A549 (cell line): ENCODE measurements at regions not wholly inside any gene's neighbourhood (a gene's known extent, or its start where the extent isn't known, plus 50 kb on each side); places are given as distances from the start of the nearest gene placed in this dataset.

Source experiments
- ATAC-seq, 2 experiments: fragments of 200-7000 bp in 1 of 2; fragments of >200 bp in 1 of 2; cut with Nextera tagmentation in 1 of 2; cut with Tn5 transposase in 1 of 2; 3 replicates each; pipeline versions ENCODE4 v1.8.0 to v1.9.1; 2018 to 2020; ENCODE audit warnings: mild to moderate bottlenecking in 1 of 2, moderate library complexity in 1 of 2
- CTCF ChIA-PET: fragments of 300-600 bp; sonication (Branson Sonifier 250); formaldehyde crosslinking; extraction: SDS; loops from one replicate; lab custom pipeline; 2021; ENCODE audit warnings: antibody characterized with exemption, inconsistent platforms; lab: Yijun Ruan, JAX
- POLR2A ChIA-PET: fragments of 350-600 bp; formaldehyde crosslinking; extraction: SDS; loops from one replicate; lab custom pipeline; 2021; ENCODE audit warnings: antibody characterized with exemption, inconsistent platforms; lab: Yijun Ruan, JAX
- DNase-seq, 2 experiments: peaks; one replicate each; pipeline versions ENCODE4 v3.0.0 to v3.0.0-alpha.2; 2011 to 2016; ENCODE audit warnings: low read depth in 1 of 2, low spot score in 1 of 2
- FAIRE-seq: peaks from 2 replicates; lab custom pipeline; 2011; peaks lifted over from hg19 to GRCh38; lab: Jason Lieb, UNC
- H3K27ac ChIP-seq, 2 experiments: fragments of >200 bp; sonication (Bioruptor Twin); formaldehyde crosslinking; 3 replicates each; pipeline ENCODE4 v1.5.1; 2016 to 2017
- H3K4me1 ChIP-seq: fragments of >200 bp; sonication (Bioruptor Twin); formaldehyde crosslinking; 3 replicates; pipeline ENCODE4 v1.6.1; 2016
- H3K4me2 ChIP-seq: fragments of >200 bp; sonication (Bioruptor Twin); formaldehyde crosslinking; 3 replicates; pipeline ENCODE4 v1.6.1; 2016
- H3K4me3 ChIP-seq: fragments of >200 bp; sonication (Bioruptor Twin); formaldehyde crosslinking; 3 replicates; pipeline ENCODE4 v1.5.1; 2016
- H3K9me3 ChIP-seq: fragments of >200 bp; sonication (Bioruptor Twin); formaldehyde crosslinking; 3 replicates; pipeline ENCODE4 v1.6.1; 2016
- BHLHE40 ChIP-seq: IDR thresholded peaks from 2 replicates; pipeline ENCODE4 v1.6.1; 2012; ENCODE audit warnings: low read depth, low read length, inconsistent platforms
- CEBPB ChIP-seq, 2 experiments: fragments of >200 bp in 1 of 2; sonication (Bioruptor Twin) in 1 of 2; formaldehyde crosslinking in 1 of 2; IDR thresholded peaks; 2 replicates each; pipeline ENCODE4 v1.6.1; 2012 to 2016
- CHD2 ChIP-seq: fragments of 150-350 bp; IDR thresholded peaks from 2 replicates; pipeline ENCODE4 v1.6.1; 2014; ENCODE audit warnings: low read length; ENCODE audit not compliant: partially characterized antibody
- CHD4 ChIP-seq: fragments of 200-600 bp; sonication (generic); IDR thresholded peaks from 2 replicates; pipeline ENCODE4 v1.6.1; 2016; ENCODE audit warnings: antibody characterized with exemption, mild to moderate bottlenecking, borderline replicate concordance
- EHF ChIP-seq: fragments of 250-450 bp; sonication (Bioruptor Pico); IDR thresholded peaks from 2 replicates; pipeline ENCODE4 v1.5.0; 2020; ENCODE audit warnings: mild to moderate bottlenecking
- EHMT2 ChIP-seq: fragments of 200-600 bp; sonication (generic); IDR thresholded peaks from 2 replicates; pipeline ENCODE4 v1.6.1; 2016; ENCODE audit warnings: antibody characterized with exemption, low read depth, mild to moderate bottlenecking, moderate library complexity
- ESRRA ChIP-seq: fragments of 150-350 bp; IDR thresholded peaks from 2 replicates; pipeline ENCODE4 v1.6.1; 2014; ENCODE audit warnings: mild to moderate bottlenecking, low read length, borderline replicate concordance
- FOSB ChIP-seq: fragments of 250-450 bp; sonication (Bioruptor Pico); IDR thresholded peaks from 2 replicates; pipeline ENCODE4 v1.5.0; 2020; ENCODE audit warnings: mild to moderate bottlenecking, moderate library complexity
- FOSL2 ChIP-seq, 2 experiments: fragments of 450-650 bp in 1 of 2; fragments of >200 bp in 1 of 2; sonication (Bioruptor Twin) in 1 of 2; formaldehyde crosslinking; IDR thresholded peaks; 2 replicates each; pipeline versions ENCODE4 v1.5.0 to v1.6.1; 2016 to 2020; ENCODE audit warnings: mild to moderate bottlenecking in 1 of 2, moderate library complexity in 1 of 2
- HOXA7 ChIP-seq: fragments of 250-450 bp; sonication (Bioruptor Pico); IDR thresholded peaks from 2 replicates; pipeline ENCODE4 v1.5.0; 2020; ENCODE audit warnings: mild to moderate bottlenecking, moderate library complexity
- HOXB13 ChIP-seq: fragments of 250-450 bp; sonication (Bioruptor Pico); IDR thresholded peaks from 2 replicates; pipeline ENCODE4 v1.5.0; 2020; ENCODE audit warnings: low read depth, mild to moderate bottlenecking, moderate library complexity
- HOXB5 ChIP-seq: fragments of 250-450 bp; sonication (Bioruptor Pico); IDR thresholded peaks from 2 replicates; pipeline ENCODE4 v1.5.0; 2020; ENCODE audit warnings: mild to moderate bottlenecking, moderate library complexity
- JUN ChIP-seq, 2 experiments: fragments of >200 bp; sonication (Bioruptor Twin); formaldehyde crosslinking; IDR thresholded peaks; 2 replicates in 1 of 2; 3 replicates in 1 of 2; pipeline ENCODE4 v1.6.1; 2016 to 2017
- JUNB ChIP-seq: fragments of >200 bp; sonication (Bioruptor Twin); formaldehyde crosslinking; IDR thresholded peaks from 2 replicates; pipeline ENCODE4 v1.6.1; 2016
- KDM1A ChIP-seq: fragments of 200-600 bp; sonication (generic); IDR thresholded peaks from 2 replicates; pipeline ENCODE4 v1.6.1; 2016; ENCODE audit warnings: low read depth, mild to moderate bottlenecking
- KDM5A ChIP-seq: fragments of 200-600 bp; sonication (generic); IDR thresholded peaks from 2 replicates; pipeline ENCODE4 v1.6.1; 2016; ENCODE audit warnings: antibody characterized with exemption, mild to moderate bottlenecking
- MAZ ChIP-seq: fragments of 150-350 bp; IDR thresholded peaks from 2 replicates; pipeline ENCODE4 v1.6.1; 2014; ENCODE audit warnings: antibody characterized with exemption, low read depth, low read length, borderline replicate concordance
- MYC ChIP-seq: IDR thresholded peaks from 2 replicates; pipeline ENCODE4 v1.6.1; 2012; ENCODE audit warnings: mild to moderate bottlenecking, inconsistent platforms, low read length, improper control_type of control experiment, borderline replicate concordance
- NR3C1 ChIP-seq: fragments of >200 bp; sonication (Bioruptor Twin); formaldehyde crosslinking; IDR thresholded peaks from 3 replicates; pipeline ENCODE4 v1.6.1; 2017
- PHF8 ChIP-seq: fragments of 200-600 bp; sonication (generic); IDR thresholded peaks from 2 replicates; pipeline ENCODE4 v1.6.1; 2016; ENCODE audit warnings: low read depth, mild to moderate bottlenecking, antibody characterized with exemption, moderate library complexity, borderline replicate concordance
- POLR2A ChIP-seq: IDR thresholded peaks from 2 replicates; pipeline ENCODE4 v1.6.1; 2012; ENCODE audit warnings: mild to moderate bottlenecking, low read length
- POLR2AphosphoS2 ChIP-seq: conservative IDR thresholded peaks from 2 replicates; pipeline ENCODE4 v1.6.1; 2012; ENCODE audit warnings: low read length, improper control_type of control experiment, inconsistent platforms
- RARB ChIP-seq: fragments of 250-450 bp; sonication (Bioruptor Pico); IDR thresholded peaks from 2 replicates; pipeline ENCODE4 v1.8.0; 2021; ENCODE audit warnings: mild to moderate bottlenecking, moderate library complexity
- RFX5 ChIP-seq: fragments of 450-650 bp; IDR thresholded peaks from 2 replicates; pipeline ENCODE4 v1.7.1; 2014; ENCODE audit warnings: antibody characterized with exemption, mild to moderate bottlenecking, moderate library complexity
- SREBF2 ChIP-seq: fragments of 450-650 bp; IDR thresholded peaks from 2 replicates; pipeline ENCODE4 v1.6.1; 2014; ENCODE audit warnings: mild to moderate bottlenecking, moderate library complexity
- ZC3H11A ChIP-seq: fragments of 450-650 bp; IDR thresholded peaks from 2 replicates; pipeline ENCODE4 v1.6.1; 2014; ENCODE audit warnings: antibody characterized with exemption, mild to moderate bottlenecking
- ZNF302 ChIP-seq: fragments of 250-450 bp; sonication (Bioruptor Pico); IDR thresholded peaks from 2 replicates; pipeline ENCODE4 v1.9.0; 2021; ENCODE audit warnings: inconsistent platforms, mild to moderate bottlenecking, moderate library complexity
- WGBS: methylation state at CpG from one replicate; pipeline ENCODE4 v1.1.6; 2017; ENCODE audit errors: missing lambda C conversion rate; 5-methylcytosine and 5-hydroxymethylcytosine counted together
- TF ChIP-seq, protein P1 (sequence below): fragments of >200 bp; sonication (Bioruptor Twin); formaldehyde crosslinking; IDR thresholded peaks from 3 replicates; pipeline ENCODE4 v1.6.1; 2016
- TF ChIP-seq, protein P2 (sequence below): IDR thresholded peaks from 2 replicates; pipeline ENCODE4 v1.6.1; 2012; ENCODE audit warnings: low read depth, borderline replicate concordance
- TF ChIP-seq, protein P3 (sequence below): IDR thresholded peaks from 2 replicates; pipeline ENCODE4 v1.6.1; 2012
- TF ChIP-seq, protein P4 (sequence below): fragments of 200-600 bp; sonication (generic); IDR thresholded peaks from 2 replicates; pipeline ENCODE4 v1.6.1; 2016; ENCODE audit warnings: antibody characterized with exemption, mild to moderate bottlenecking, moderate library complexity

DNA sequence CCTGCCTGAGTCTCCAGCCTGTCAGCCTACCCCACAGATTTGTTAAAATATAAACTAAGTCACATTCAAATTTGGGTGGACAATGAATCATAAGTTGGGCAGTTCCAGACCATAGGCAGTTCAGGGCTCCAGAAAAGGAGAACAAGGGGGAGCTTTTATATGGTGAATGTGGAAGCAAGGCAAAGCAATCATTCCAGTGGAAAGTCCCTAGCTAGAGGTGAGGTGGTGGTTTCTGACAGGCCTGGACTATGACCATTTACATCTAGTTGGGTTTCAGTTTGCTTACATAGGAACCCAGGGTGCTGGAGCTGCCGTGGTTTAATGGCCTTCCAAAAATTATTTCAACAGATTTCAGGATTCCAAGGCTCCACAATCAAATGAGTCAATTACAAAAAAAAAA, 207.3 kb downstream of the AEBP2 start (continued):
- TF ChIP-seq MYC = no peak
- TF ChIP-seq, protein P1, sequence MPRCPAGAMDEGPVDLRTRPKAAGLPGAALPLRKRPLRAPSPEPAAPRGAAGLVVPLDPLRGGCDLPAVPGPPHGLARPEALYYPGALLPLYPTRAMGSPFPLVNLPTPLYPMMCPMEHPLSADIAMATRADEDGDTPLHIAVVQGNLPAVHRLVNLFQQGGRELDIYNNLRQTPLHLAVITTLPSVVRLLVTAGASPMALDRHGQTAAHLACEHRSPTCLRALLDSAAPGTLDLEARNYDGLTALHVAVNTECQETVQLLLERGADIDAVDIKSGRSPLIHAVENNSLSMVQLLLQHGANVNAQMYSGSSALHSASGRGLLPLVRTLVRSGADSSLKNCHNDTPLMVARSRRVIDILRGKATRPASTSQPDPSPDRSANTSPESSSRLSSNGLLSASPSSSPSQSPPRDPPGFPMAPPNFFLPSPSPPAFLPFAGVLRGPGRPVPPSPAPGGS = no peak

DNA sequence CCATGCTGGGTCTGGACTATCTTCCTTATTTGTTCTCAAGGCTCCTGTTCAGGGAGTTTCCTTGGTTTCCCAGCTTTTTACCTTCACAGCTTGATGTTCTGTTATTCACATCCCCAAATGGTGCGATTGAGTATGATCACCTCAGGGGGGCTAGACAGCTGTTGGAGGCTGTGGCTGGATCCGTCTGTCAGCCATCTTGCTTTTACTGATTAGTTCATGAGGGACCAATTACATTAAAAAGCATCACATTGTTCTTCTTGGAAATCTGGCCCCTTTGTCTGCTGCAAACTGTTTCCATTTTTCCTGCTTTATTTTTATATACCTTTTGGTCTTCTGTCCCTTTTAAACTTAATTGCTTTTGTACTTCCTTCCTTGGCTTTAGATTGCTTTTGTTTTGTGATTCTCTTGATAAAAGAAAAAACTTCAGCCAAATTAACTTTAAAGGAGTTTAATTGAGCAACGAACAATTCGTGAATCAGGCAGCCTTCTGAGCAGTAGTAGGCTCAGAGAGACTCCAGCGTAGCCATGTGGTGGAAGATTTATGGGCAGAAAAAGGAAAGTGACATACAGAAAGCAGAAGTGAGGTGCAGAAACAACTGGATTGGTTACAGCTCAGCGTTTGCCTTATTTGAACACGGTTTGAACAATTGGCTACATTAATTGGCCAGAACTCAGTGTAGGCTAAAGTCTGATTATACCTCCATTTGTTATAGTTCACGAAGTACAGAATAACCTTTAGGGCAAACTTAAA, 208.7 kb downstream of the AEBP2 start:
- POLR2A ChIA-PET = no interaction called here
- no peaks in the 10 kb centered on the region for H3K9me3 ChIP-seq
- CTCF ChIA-PET = no interaction called here
- no peaks in the 10 kb centered on the region for H3K4me1 ChIP-seq
- no peak overlapping the region for H3K4me3 ChIP-seq
- DNase-seq (no peak), ATAC-seq (no peak), FAIRE-seq (no peak)
- TF ChIP-seq, protein P2, sequence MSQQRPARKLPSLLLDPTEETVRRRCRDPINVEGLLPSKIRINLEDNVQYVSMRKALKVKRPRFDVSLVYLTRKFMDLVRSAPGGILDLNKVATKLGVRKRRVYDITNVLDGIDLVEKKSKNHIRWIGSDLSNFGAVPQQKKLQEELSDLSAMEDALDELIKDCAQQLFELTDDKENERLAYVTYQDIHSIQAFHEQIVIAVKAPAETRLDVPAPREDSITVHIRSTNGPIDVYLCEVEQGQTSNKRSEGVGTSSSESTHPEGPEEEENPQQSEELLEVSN = no peak
- TF ChIP-seq KDM5A (no peak), ESRRA (no peak), CHD2 (no peak), POLR2A (no peak), ZNF302 (CRISPR knock-in tag) (no peak), JUNB (no peak), RARB (CRISPR knock-in tag) (no peak), FOSB (CRISPR knock-in tag) (no peak), SREBF2 (no peak), HOXB13 (CRISPR knock-in tag) (no peak), MAZ (no peak), EHF (CRISPR knock-in tag) (no peak), CHD4 (no peak), PHF8 (no peak)
- TF ChIP-seq, protein P3, sequence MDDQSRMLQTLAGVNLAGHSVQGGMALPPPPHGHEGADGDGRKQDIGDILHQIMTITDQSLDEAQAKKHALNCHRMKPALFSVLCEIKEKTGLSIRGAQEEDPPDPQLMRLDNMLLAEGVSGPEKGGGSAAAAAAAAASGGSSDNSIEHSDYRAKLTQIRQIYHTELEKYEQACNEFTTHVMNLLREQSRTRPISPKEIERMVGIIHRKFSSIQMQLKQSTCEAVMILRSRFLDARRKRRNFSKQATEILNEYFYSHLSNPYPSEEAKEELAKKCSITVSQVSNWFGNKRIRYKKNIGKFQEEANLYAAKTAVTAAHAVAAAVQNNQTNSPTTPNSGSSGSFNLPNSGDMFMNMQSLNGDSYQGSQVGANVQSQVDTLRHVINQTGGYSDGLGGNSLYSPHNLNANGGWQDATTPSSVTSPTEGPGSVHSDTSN = no peak
- TF ChIP-seq, protein P4, sequence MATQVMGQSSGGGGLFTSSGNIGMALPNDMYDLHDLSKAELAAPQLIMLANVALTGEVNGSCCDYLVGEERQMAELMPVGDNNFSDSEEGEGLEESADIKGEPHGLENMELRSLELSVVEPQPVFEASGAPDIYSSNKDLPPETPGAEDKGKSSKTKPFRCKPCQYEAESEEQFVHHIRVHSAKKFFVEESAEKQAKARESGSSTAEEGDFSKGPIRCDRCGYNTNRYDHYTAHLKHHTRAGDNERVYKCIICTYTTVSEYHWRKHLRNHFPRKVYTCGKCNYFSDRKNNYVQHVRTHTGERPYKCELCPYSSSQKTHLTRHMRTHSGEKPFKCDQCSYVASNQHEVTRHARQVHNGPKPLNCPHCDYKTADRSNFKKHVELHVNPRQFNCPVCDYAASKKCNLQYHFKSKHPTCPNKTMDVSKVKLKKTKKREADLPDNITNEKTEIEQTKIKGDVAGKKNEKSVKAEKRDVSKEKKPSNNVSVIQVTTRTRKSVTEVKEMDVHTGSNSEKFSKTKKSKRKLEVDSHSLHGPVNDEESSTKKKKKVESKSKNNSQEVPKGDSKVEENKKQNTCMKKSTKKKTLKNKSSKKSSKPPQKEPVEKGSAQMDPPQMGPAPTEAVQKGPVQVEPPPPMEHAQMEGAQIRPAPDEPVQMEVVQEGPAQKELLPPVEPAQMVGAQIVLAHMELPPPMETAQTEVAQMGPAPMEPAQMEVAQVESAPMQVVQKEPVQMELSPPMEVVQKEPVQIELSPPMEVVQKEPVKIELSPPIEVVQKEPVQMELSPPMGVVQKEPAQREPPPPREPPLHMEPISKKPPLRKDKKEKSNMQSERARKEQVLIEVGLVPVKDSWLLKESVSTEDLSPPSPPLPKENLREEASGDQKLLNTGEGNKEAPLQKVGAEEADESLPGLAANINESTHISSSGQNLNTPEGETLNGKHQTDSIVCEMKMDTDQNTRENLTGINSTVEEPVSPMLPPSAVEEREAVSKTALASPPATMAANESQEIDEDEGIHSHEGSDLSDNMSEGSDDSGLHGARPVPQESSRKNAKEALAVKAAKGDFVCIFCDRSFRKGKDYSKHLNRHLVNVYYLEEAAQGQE = no peak
- H3K27ac ChIP-seq = no peak overlapping the region
- 59% methylated on average over 8 of the region's 8 CpGs for WGBS
- no peak overlapping the region for H3K4me2 ChIP-seq

DNA sequence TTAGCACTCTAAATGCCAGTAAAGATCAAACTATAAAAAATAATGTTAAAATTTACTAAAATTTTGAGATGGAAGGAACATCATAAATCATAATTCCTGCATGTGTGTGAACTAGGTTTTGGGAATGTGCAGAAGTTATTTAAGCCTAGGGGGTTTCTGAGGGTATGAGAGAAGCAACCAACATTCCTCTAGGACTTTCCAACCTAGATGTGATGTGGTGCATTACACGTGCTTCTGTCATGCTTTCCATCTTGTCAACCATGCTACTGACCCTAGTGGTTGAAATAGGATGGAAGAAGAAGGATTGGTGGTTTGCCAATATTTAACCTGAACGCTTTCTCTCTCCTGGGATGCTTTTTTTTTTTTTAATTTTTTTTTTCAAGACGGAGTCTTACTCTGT, 209.3 kb downstream of the AEBP2 start:
- CTCF ChIA-PET = no interaction called here
- DNase-seq = no peak
- Histone ChIP-seq H3K4me3 (no peak overlapping the region), H3K4me2 (no peak overlapping the region), H3K27ac (no peak overlapping the region), H3K4me1 (no peaks in the 10 kb centered on the region), H3K9me3 (no peaks in the 10 kb centered on the region)
- 63% methylated on average over 3 of the region's 3 CpGs for WGBS
- ATAC-seq = no peak
- POLR2A ChIA-PET = no interaction called here
- no peak for FAIRE-seq
- TF ChIP-seq CEBPB (IDR thresholded peaks at IDR 0.05) (no peak), EHMT2 (no peak), HOXB5 (CRISPR knock-in tag) (no peak), HOXA7 (CRISPR knock-in tag) (no peak), PHF8 (no peak), POLR2A (no peak), BHLHE40 (no peak), FOSL2 (IDR thresholded peaks at IDR 0.05) (no peak), FOSL2 (CRISPR knock-in tag; IDR thresholded peaks at IDR 0.05) (no peak), JUN (IDR thresholded peaks at IDR 0.05) (no peak), CHD2 (no peak), POLR2AphosphoS2 (no peak), JUNB (no peak), ZC3H11A (no peak), SREBF2 (no peak), KDM1A (no peak), NR3C1 (no peak), MAZ (no peak), RFX5 (no peak)
